HG03439 (cell line): ENCODE measurements at regions not wholly inside any gene's neighbourhood (a gene's known extent, or its start where the extent isn't known, plus 50 kb on each side); places are given as distances from the start of the nearest gene placed in this dataset.
"Not testable (repeated sequence)": the region's sequence is repeated elsewhere in the genome, so short reads cannot be mapped to it uniquely, and the experiment has no call there.

Experiments
- ATAC-seq: cut with Tn5 transposase; IDR thresholded peaks from one replicate; pipeline ENCODE4 v1.9.1; 2021; ENCODE audit warnings: mild to moderate bottlenecking, moderate library complexity; ENCODE audit not compliant: unreplicated experiment

- not testable (repeated sequence) for ATAC-seq
Observed at GRCh38 chr7:89616829-89617228, 537.4 kb upstream of the STEAP1 start.

- no peak for ATAC-seq
Observed at GRCh38 chr7:89618274-89618673, 536.0 kb upstream of the STEAP1 start.

- ATAC-seq: no peak
Observed at GRCh38 chr7:89621925-89622641, 532.2 kb upstream of the STEAP1 start.

GRCh38 chr7:89623018-89623672 lies 531.1 kb upstream of the STEAP1 start:
- ATAC-seq: peak; percentile 90

- not testable (repeated sequence) for ATAC-seq
Observed at GRCh38 chr7:89624155-89624554, 530.1 kb upstream of the STEAP1 start.

GRCh38 chr7:89648509-89648908 lies 505.8 kb upstream of the STEAP1 start:
- ATAC-seq: no peak

GRCh38 chr7:89655946-89656345 lies 498.3 kb upstream of the STEAP1 start:
- ATAC-seq: no peak

- no peak for ATAC-seq
Observed at GRCh38 chr7:89661876-89662275, 492.4 kb upstream of the STEAP1 start.

GRCh38 chr7:89666136-89666835 lies 488.0 kb upstream of the STEAP1 start:
- no peak for ATAC-seq

- no peak for ATAC-seq
Observed at GRCh38 chr7:89680161-89680560, 474.1 kb upstream of the STEAP1 start.

- ATAC-seq: no peak
Observed at GRCh38 chr7:89681448-89681847, 472.8 kb upstream of the STEAP1 start.

GRCh38 chr7:89685287-89685686 lies 469.0 kb upstream of the STEAP1 start:
- ATAC-seq: no peak

GRCh38 chr7:89687211-89687610 lies 467.1 kb upstream of the STEAP1 start:
- ATAC-seq: no peak

GRCh38 chr7:89695241-89695640 lies 459.0 kb upstream of the STEAP1 start:
- ATAC-seq: no peak

- no peak for ATAC-seq
Observed at GRCh38 chr7:89714131-89714530, 440.1 kb upstream of the STEAP1 start.

- not testable (repeated sequence) for ATAC-seq
Observed at GRCh38 chr7:89718941-89719340, 435.3 kb upstream of the STEAP1 start.

GRCh38 chr7:89728481-89728880 lies 425.8 kb upstream of the STEAP1 start:
- no peak for ATAC-seq

GRCh38 chr7:89731751-89732445 lies 422.4 kb upstream of the STEAP1 start:
- ATAC-seq: no peak

GRCh38 chr7:89738549-89738948 lies 415.7 kb upstream of the STEAP1 start:
- ATAC-seq: no peak

GRCh38 chr7:89757910-89758309 lies 396.4 kb upstream of the STEAP1 start:
- ATAC-seq: no peak

GRCh38 chr7:89760690-89761089 lies 393.6 kb upstream of the STEAP1 start:
- ATAC-seq: no peak
